ENCODE measurements at regions not wholly inside any gene's neighbourhood (a gene's known extent, or its start where the extent isn't known, plus 50 kb on each side); places are given as distances from the start of the nearest gene placed in this dataset.

- TF ChIP-seq ZBTB1 (tag by site-specific recombination; IDR thresholded peaks at IDR 0.05) (no peak), ZNF692 (tag by site-specific recombination; IDR thresholded peaks at IDR 0.05) (no peak), ZNF138 (tag by site-specific recombination; IDR thresholded peaks at IDR 0.05; ENCODE audit: borderline replicate concordance) (no peak), SETDB1 (IDR thresholded peaks at IDR 0.05; ENCODE audit: insufficient read length, low read length) (no peak), ZNF600 (tag by site-specific recombination; IDR thresholded peaks at IDR 0.05) (no peak), ZBTB48 (tag by site-specific recombination; IDR thresholded peaks at IDR 0.05) (no peak)
- TF ChIP-seq, protein P1, sequence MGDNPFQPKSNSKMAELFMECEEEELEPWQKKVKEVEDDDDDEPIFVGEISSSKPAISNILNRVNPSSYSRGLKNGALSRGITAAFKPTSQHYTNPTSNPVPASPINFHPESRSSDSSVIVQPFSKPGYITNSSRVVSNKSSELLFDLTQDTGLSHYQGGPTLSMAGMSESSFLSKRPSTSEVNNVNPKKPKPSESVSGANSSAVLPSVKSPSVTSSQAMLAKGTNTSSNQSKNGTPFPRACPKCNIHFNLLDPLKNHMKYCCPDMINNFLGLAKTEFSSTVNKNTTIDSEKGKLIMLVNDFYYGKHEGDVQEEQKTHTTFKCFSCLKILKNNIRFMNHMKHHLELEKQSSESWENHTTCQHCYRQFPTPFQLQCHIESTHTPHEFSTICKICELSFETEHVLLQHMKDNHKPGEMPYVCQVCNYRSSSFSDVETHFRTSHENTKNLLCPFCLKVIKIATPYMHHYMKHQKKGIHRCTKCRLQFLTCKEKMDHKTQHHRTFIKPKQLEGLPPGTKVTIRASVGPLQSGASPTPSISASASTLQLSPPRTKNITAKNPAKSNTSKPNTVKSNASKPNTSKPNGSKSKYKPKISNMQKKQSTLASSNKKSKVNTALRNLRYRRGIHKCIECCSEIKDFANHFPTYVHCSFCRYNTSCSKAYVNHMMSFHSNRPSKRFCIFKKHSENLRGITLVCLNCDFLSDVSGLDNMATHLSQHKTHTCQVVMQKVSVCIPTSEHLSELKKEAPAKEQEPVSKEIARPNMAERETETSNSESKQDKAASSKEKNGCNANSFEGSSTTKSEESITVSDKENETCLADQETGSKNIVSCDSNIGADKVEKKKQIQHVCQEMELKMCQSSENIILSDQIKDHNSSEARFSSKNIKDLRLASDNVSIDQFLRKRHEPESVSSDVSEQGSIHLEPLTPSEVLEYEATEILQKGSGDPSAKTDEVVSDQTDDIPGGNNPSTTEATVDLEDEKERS (tag by site-specific recombination; IDR thresholded peaks at IDR 0.05) = no peak
Measured at GRCh38 chr5:130488252-130488651, 584.0 kb downstream of the CHSY3 start (continued).

DNA sequence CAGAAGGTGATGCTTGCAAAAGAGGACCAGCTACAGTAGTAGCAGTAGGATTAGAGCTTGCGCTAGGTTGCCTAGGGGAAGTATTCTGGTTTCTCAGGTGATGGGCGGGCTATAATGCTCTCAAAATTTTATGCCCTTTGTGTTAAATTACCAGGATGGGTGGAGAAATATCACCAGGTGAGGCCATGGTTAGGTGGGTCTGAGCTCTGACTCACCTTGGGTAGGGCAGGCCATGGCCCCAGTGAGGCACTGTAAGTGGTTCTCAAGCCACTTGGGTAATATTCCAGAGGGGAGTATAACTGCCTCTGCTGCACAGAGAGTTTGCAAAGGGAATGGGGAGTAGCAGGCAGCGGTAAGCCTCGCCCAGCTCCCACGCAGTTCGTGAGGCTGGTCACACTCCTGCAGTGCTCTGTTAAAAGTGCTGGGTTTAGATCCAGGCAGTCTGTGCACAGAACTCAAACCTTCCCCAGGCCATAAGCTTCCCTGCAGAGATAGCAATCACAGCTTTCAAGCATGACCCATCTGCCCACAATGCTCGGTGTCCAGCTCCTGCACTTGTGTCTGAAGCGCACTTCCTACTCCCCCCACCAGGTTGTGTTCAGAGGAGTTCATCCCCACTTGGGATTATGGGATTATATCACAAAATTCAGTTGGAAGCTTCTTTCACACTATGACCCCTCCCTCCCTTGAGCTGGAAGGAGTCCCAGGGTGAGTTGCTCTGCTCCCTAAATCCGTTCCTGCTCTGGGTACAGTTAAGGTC is 575.0 kb downstream of the CHSY3 start:
- H3K4me1 ChIP-seq (ENCODE audit: control insufficient read depth, insufficient read depth, low read length) = no peaks in the 10 kb centered on the region
- H3K36me3 ChIP-seq (ENCODE audit: control insufficient read depth in 2 of 2, insufficient read depth in 1 of 2, low read length in 2 of 2) = no peaks in the 10 kb centered on the region
- H3K4me3 ChIP-seq (ENCODE audit: low read depth, low read length) = no peak overlapping the region
- ChIA-PET CTCF (no interaction called here), POLR2A (no interaction called here)
- H3K27ac ChIP-seq (ENCODE audit: extremely low read depth, low read depth, low read length) = no peak overlapping the region
- no peaks in the 10 kb centered on the region for H3K9me3 ChIP-seq (ENCODE audit: control insufficient read depth, insufficient read depth, low read depth, low read length)
- no peak for TF ChIP-seq ZFHX2 (tag by site-specific recombination; conservative IDR thresholded peaks at IDR 0.05)
- TF ChIP-seq, protein P2, sequence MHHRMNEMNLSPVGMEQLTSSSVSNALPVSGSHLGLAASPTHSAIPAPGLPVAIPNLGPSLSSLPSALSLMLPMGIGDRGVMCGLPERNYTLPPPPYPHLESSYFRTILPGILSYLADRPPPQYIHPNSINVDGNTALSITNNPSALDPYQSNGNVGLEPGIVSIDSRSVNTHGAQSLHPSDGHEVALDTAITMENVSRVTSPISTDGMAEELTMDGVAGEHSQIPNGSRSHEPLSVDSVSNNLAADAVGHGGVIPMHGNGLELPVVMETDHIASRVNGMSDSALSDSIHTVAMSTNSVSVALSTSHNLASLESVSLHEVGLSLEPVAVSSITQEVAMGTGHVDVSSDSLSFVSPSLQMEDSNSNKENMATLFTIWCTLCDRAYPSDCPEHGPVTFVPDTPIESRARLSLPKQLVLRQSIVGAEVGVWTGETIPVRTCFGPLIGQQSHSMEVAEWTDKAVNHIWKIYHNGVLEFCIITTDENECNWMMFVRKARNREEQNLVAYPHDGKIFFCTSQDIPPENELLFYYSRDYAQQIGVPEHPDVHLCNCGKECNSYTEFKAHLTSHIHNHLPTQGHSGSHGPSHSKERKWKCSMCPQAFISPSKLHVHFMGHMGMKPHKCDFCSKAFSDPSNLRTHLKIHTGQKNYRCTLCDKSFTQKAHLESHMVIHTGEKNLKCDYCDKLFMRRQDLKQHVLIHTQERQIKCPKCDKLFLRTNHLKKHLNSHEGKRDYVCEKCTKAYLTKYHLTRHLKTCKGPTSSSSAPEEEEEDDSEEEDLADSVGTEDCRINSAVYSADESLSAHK (tag by site-specific recombination; IDR thresholded peaks at IDR 0.05) = no peak
- TF ChIP-seq AEBP2 (tag by site-specific recombination; IDR thresholded peaks at IDR 0.05; ENCODE audit: borderline replicate concordance) = no peak
- TF ChIP-seq YY2 (tag by site-specific recombination; IDR thresholded peaks at IDR 0.05) = no peak
- TF ChIP-seq, protein P3, sequence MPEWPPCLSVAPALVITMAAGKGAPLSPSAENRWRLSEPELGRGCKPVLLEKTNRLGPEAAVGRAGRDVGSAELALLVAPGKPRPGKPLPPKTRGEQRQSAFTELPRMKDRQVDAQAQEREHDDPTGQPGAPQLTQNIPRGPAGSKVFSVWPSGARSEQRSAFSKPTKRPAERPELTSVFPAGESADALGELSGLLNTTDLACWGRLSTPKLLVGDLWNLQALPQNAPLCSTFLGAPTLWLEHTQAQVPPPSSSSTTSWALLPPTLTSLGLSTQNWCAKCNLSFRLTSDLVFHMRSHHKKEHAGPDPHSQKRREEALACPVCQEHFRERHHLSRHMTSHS (tag by site-specific recombination; IDR thresholded peaks at IDR 0.05) = no peak
- TF ChIP-seq ZNF404 (tag by site-specific recombination; IDR thresholded peaks at IDR 0.05) = no peak
- no peak for TF ChIP-seq ZNF777 (tag by site-specific recombination; IDR thresholded peaks at IDR 0.05; ENCODE audit: borderline replicate concordance)
- TF ChIP-seq, protein P4, sequence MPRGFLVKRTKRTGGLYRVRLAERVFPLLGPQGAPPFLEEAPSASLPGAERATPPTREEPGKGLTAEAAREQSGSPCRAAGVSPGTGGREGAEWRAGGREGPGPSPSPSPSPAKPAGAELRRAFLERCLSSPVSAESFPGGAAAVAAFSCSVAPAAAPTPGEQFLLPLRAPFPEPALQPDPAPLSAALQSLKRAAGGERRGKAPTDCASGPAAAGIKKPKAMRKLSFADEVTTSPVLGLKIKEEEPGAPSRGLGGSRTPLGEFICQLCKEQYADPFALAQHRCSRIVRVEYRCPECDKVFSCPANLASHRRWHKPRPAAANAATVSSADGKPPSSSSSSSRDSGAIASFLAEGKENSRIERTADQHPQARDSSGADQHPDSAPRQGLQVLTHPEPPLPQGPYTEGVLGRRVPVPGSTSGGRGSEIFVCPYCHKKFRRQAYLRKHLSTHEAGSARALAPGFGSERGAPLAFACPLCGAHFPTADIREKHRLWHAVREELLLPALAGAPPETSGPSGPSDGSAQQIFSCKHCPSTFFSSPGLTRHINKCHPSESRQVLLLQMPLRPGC (tag by site-specific recombination; IDR thresholded peaks at IDR 0.05) = no peak
- TF ChIP-seq BCL11A (tag by site-specific recombination; IDR thresholded peaks at IDR 0.05; ENCODE audit: low read depth) = no peak
- no peak for TF ChIP-seq ZNF521 (tag by site-specific recombination; IDR thresholded peaks at IDR 0.05)
- no peak for TF ChIP-seq ZNF571 (tag by site-specific recombination; IDR thresholded peaks at IDR 0.05)
- TF ChIP-seq, protein P5, sequence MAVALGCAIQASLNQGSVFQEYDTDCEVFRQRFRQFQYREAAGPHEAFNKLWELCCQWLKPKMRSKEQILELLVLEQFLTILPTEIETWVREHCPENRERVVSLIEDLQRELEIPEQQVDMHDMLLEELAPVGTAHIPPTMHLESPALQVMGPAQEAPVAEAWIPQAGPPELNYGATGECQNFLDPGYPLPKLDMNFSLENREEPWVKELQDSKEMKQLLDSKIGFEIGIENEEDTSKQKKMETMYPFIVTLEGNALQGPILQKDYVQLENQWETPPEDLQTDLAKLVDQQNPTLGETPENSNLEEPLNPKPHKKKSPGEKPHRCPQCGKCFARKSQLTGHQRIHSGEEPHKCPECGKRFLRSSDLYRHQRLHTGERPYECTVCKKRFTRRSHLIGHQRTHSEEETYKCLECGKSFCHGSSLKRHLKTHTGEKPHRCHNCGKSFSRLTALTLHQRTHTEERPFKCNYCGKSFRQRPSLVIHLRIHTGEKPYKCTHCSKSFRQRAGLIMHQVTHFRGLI (tag by site-specific recombination; IDR thresholded peaks at IDR 0.05) = no peak
- no peak for TF ChIP-seq ZNF202 (tag by site-specific recombination; IDR thresholded peaks at IDR 0.05; ENCODE audit: borderline replicate concordance)
- TF ChIP-seq SETDB1 (IDR thresholded peaks at IDR 0.05; ENCODE audit: insufficient read length, low read length) = no peak
- no peak for TF ChIP-seq ZBTB6 (tag by site-specific recombination; IDR thresholded peaks at IDR 0.05)
